GM23338 (cell line): ENCODE measurements at regions not wholly inside any gene's neighbourhood (a gene's known extent, or its start where the extent isn't known, plus 50 kb on each side); places are given as distances from the start of the nearest gene placed in this dataset.

Experiments
- ATAC-seq: fragments of 200-7000 bp; cut with Tn5 transposase; 3 replicates; pipeline ENCODE4 v1.9.1; 2020
- DNase-seq: peaks from one replicate; pipeline ENCODE4 v3.0.0-alpha.2; 2015; ENCODE audit warnings: low spot score
- H2AFZ ChIP-seq: fragments of 200-600 bp; sonication (generic); 2 replicates; pipeline ENCODE4 v1.8.0; 2016; ENCODE audit warnings: antibody characterized with exemption, mild to moderate bottlenecking, moderate library complexity
- H3F3A ChIP-seq: fragments of 200-600 bp; sonication (generic); replicated peaks from 2 replicates; pipeline ENCODE4 v1.8.0; 2017; ENCODE audit warnings: antibody characterized with exemption, mixed run types, low read depth
- H3K27ac ChIP-seq: fragments of 200-600 bp; sonication (generic); 2 replicates; pipeline ENCODE4 v1.6.1; 2016; ENCODE audit warnings: low read depth
- H3K27me3 ChIP-seq: fragments of 200-600 bp; sonication (generic); 2 replicates; pipeline ENCODE4 v1.8.0; 2016; ENCODE audit warnings: mild to moderate bottlenecking, mixed run types, moderate library complexity; ENCODE audit not compliant: insufficient read depth
- H3K36me3 ChIP-seq: fragments of 200-600 bp; sonication (generic); 2 replicates; pipeline ENCODE4 v1.8.0; 2016; ENCODE audit warnings: mild to moderate bottlenecking; ENCODE audit not compliant: insufficient read depth
- H3K4me1 ChIP-seq: fragments of 200-600 bp; sonication (generic); 2 replicates; pipeline ENCODE4 v1.8.0; 2016; ENCODE audit warnings: mild to moderate bottlenecking, moderate library complexity; ENCODE audit not compliant: insufficient read depth
- H3K4me2 ChIP-seq: fragments of 200-600 bp; sonication (generic); 2 replicates; pipeline ENCODE4 v1.7.1; 2017; ENCODE audit warnings: mixed run types
- H3K4me3 ChIP-seq: fragments of 200-600 bp; sonication (generic); 2 replicates; pipeline ENCODE4 v1.6.1; 2016; ENCODE audit warnings: mixed run types
- H3K79me2 ChIP-seq: fragments of 200-600 bp; sonication (generic); replicated peaks from 2 replicates; pipeline ENCODE4 v1.8.0; 2017; ENCODE audit warnings: mild to moderate bottlenecking; ENCODE audit not compliant: insufficient read depth
- H3K9me2 ChIP-seq: fragments of 200-600 bp; sonication (generic); 2 replicates; pipeline ENCODE4 v1.8.0; 2017; ENCODE audit not compliant: insufficient read depth
- H4K20me1 ChIP-seq: fragments of 200-600 bp; sonication (generic); replicated peaks from 2 replicates; pipeline ENCODE4 v1.8.0; 2017; ENCODE audit warnings: mild to moderate bottlenecking; ENCODE audit not compliant: insufficient read depth
- H3K27ac Mint-ChIP-seq: 2 replicates; pipeline ENCODE4 v1.8.0; 2020; ENCODE audit warnings: inconsistent platforms, mild to moderate bottlenecking, moderate library complexity, mixed read lengths
- H3K27me3 Mint-ChIP-seq: 3 replicates; pipeline ENCODE4 v1.8.0; 2022; ENCODE audit warnings: low read depth, mild to moderate bottlenecking, moderate library complexity, mixed read lengths, inconsistent platforms; ENCODE audit not compliant: insufficient read depth, poor library complexity
- H3K36me3 Mint-ChIP-seq: 3 replicates; pipeline ENCODE4 v1.8.0; 2021; ENCODE audit warnings: low read depth, mild to moderate bottlenecking, inconsistent platforms, moderate library complexity, mixed read lengths
- H3K4me1 Mint-ChIP-seq: 3 replicates; pipeline ENCODE4 v1.8.0; 2020; ENCODE audit warnings: mild to moderate bottlenecking, inconsistent platforms, mixed read lengths
- H3K4me3 Mint-ChIP-seq: 3 replicates; pipeline ENCODE4 v1.8.0; 2021; ENCODE audit warnings: moderate library complexity, mild to moderate bottlenecking, inconsistent platforms, mixed read lengths
- H3K9me3 Mint-ChIP-seq: 3 replicates; pipeline ENCODE4 v1.8.0; 2020; ENCODE audit warnings: moderate library complexity, mild to moderate bottlenecking, inconsistent platforms, mixed read lengths
- CREB1 ChIP-seq: fragments of 250-450 bp; sonication (Bioruptor Pico); IDR thresholded peaks from 2 replicates; pipeline ENCODE4 v1.5.0; 2020; ENCODE audit warnings: low read depth, mild to moderate bottlenecking, moderate library complexity
- ETS1 ChIP-seq: IDR thresholded peaks from 2 replicates; pipeline ENCODE4 v1.6.1; 2016; ENCODE audit warnings: antibody characterized with exemption
- EZH2 ChIP-seq: fragments of 200-600 bp; sonication (generic); IDR thresholded peaks from one replicate; pipeline ENCODE4 v1.8.0; 2017; ENCODE audit warnings: antibody characterized with exemption, mild to moderate bottlenecking, low read depth; ENCODE audit not compliant: unreplicated experiment
- EZH2phosphoT487 ChIP-seq: fragments of 200-600 bp; sonication (generic); IDR thresholded peaks from one replicate; pipeline ENCODE4 v1.8.1; 2018; ENCODE audit warnings: antibody characterized with exemption; ENCODE audit not compliant: unreplicated experiment
- JUNB ChIP-seq: IDR thresholded peaks from one replicate; pipeline ENCODE4 v1.6.1; 2016; ENCODE audit warnings: antibody characterized with exemption; ENCODE audit not compliant: unreplicated experiment
- NANOG ChIP-seq: IDR thresholded peaks from 2 replicates; pipeline ENCODE4 v1.6.1; 2016; ENCODE audit warnings: antibody characterized with exemption, borderline replicate concordance
- POLR2AphosphoS5 ChIP-seq: IDR thresholded peaks from 2 replicates; pipeline ENCODE4 v1.6.1; 2016; ENCODE audit warnings: antibody characterized with exemption, low read depth
- REST ChIP-seq: IDR thresholded peaks from one replicate; pipeline ENCODE4 v1.6.1; 2018; ENCODE audit warnings: antibody characterized with exemption; ENCODE audit not compliant: unreplicated experiment
- ZNF114 ChIP-seq: fragments of 250-450 bp; sonication (Bioruptor Pico); IDR thresholded peaks from 2 replicates; pipeline ENCODE4 v1.5.0; 2020; ENCODE audit warnings: mild to moderate bottlenecking, moderate library complexity
- ZNF331 ChIP-seq: fragments of 250-450 bp; sonication (Bioruptor Pico); IDR thresholded peaks from 2 replicates; pipeline ENCODE4 v1.5.0; 2020; ENCODE audit warnings: low read depth, mild to moderate bottlenecking, moderate library complexity
- TF ChIP-seq, protein P1 (sequence below), 2 experiments: fragments of 200-600 bp in 1 of 2; sonication (generic) in 1 of 2; conservative IDR thresholded peaks; 2 replicates each; pipeline versions ENCODE4 v1.5.1 to v1.6.1; 2016 to 2017; ENCODE audit warnings: antibody characterized with exemption in 2 of 2, low read depth in 2 of 2, mild to moderate bottlenecking in 2 of 2, moderate library complexity in 1 of 2
- TF ChIP-seq, protein P2 (sequence below): fragments of 250-450 bp; sonication (Bioruptor Pico); IDR thresholded peaks from 2 replicates; pipeline ENCODE4 v1.5.0; 2020; ENCODE audit warnings: mild to moderate bottlenecking, moderate library complexity

GRCh38 chr1:94651076-94651475, 109.5 kb upstream of the F3 start:
- Mint-ChIP-seq H3K36me3 (no peaks in the 10 kb centered on the region), H3K4me1 (no peaks in the 10 kb centered on the region; the same call in 2 of the 3 replicates), H3K4me3 (no peak overlapping the region), H3K9me3 (peaks cover 3% of the 10 kb centered on the region; the same call in 2 of the 3 replicates), H3K27me3 (peaks cover 10% of the 10 kb centered on the region), H3K27ac (no peak overlapping the region)
- no peak overlapping the region for H3K4me2 ChIP-seq
- no peaks in the 10 kb centered on the region for H4K20me1 ChIP-seq
- no peaks in the 10 kb centered on the region for H3F3A ChIP-seq
- H3K4me1 ChIP-seq, result no peaks in the 10 kb centered on the region
- H3K27me3 ChIP-seq, result no peaks in the 10 kb centered on the region
- ATAC-seq (no peak), DNase-seq (no peak)
- no peak overlapping the region for H3K4me3 ChIP-seq
- no peak for TF ChIP-seq NANOG
- TF ChIP-seq REST, result no peak
- TF ChIP-seq CREB1 (CRISPR knock-in tag), result no peak
- no peak for TF ChIP-seq ETS1
- TF ChIP-seq ZNF331 (CRISPR knock-in tag), result no peak
- TF ChIP-seq, protein P1, sequence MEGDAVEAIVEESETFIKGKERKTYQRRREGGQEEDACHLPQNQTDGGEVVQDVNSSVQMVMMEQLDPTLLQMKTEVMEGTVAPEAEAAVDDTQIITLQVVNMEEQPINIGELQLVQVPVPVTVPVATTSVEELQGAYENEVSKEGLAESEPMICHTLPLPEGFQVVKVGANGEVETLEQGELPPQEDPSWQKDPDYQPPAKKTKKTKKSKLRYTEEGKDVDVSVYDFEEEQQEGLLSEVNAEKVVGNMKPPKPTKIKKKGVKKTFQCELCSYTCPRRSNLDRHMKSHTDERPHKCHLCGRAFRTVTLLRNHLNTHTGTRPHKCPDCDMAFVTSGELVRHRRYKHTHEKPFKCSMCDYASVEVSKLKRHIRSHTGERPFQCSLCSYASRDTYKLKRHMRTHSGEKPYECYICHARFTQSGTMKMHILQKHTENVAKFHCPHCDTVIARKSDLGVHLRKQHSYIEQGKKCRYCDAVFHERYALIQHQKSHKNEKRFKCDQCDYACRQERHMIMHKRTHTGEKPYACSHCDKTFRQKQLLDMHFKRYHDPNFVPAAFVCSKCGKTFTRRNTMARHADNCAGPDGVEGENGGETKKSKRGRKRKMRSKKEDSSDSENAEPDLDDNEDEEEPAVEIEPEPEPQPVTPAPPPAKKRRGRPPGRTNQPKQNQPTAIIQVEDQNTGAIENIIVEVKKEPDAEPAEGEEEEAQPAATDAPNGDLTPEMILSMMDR (conservative IDR thresholded peaks at IDR 0.05; ENCODE audit: low read depth in 2 of 2), result no peak
- TF ChIP-seq EZH2, result no peak
- TF ChIP-seq EZH2phosphoT487, result no peak
- TF ChIP-seq JUNB, result no peak
- no peak for TF ChIP-seq ZNF114 (CRISPR knock-in tag)
- TF ChIP-seq, protein P2, sequence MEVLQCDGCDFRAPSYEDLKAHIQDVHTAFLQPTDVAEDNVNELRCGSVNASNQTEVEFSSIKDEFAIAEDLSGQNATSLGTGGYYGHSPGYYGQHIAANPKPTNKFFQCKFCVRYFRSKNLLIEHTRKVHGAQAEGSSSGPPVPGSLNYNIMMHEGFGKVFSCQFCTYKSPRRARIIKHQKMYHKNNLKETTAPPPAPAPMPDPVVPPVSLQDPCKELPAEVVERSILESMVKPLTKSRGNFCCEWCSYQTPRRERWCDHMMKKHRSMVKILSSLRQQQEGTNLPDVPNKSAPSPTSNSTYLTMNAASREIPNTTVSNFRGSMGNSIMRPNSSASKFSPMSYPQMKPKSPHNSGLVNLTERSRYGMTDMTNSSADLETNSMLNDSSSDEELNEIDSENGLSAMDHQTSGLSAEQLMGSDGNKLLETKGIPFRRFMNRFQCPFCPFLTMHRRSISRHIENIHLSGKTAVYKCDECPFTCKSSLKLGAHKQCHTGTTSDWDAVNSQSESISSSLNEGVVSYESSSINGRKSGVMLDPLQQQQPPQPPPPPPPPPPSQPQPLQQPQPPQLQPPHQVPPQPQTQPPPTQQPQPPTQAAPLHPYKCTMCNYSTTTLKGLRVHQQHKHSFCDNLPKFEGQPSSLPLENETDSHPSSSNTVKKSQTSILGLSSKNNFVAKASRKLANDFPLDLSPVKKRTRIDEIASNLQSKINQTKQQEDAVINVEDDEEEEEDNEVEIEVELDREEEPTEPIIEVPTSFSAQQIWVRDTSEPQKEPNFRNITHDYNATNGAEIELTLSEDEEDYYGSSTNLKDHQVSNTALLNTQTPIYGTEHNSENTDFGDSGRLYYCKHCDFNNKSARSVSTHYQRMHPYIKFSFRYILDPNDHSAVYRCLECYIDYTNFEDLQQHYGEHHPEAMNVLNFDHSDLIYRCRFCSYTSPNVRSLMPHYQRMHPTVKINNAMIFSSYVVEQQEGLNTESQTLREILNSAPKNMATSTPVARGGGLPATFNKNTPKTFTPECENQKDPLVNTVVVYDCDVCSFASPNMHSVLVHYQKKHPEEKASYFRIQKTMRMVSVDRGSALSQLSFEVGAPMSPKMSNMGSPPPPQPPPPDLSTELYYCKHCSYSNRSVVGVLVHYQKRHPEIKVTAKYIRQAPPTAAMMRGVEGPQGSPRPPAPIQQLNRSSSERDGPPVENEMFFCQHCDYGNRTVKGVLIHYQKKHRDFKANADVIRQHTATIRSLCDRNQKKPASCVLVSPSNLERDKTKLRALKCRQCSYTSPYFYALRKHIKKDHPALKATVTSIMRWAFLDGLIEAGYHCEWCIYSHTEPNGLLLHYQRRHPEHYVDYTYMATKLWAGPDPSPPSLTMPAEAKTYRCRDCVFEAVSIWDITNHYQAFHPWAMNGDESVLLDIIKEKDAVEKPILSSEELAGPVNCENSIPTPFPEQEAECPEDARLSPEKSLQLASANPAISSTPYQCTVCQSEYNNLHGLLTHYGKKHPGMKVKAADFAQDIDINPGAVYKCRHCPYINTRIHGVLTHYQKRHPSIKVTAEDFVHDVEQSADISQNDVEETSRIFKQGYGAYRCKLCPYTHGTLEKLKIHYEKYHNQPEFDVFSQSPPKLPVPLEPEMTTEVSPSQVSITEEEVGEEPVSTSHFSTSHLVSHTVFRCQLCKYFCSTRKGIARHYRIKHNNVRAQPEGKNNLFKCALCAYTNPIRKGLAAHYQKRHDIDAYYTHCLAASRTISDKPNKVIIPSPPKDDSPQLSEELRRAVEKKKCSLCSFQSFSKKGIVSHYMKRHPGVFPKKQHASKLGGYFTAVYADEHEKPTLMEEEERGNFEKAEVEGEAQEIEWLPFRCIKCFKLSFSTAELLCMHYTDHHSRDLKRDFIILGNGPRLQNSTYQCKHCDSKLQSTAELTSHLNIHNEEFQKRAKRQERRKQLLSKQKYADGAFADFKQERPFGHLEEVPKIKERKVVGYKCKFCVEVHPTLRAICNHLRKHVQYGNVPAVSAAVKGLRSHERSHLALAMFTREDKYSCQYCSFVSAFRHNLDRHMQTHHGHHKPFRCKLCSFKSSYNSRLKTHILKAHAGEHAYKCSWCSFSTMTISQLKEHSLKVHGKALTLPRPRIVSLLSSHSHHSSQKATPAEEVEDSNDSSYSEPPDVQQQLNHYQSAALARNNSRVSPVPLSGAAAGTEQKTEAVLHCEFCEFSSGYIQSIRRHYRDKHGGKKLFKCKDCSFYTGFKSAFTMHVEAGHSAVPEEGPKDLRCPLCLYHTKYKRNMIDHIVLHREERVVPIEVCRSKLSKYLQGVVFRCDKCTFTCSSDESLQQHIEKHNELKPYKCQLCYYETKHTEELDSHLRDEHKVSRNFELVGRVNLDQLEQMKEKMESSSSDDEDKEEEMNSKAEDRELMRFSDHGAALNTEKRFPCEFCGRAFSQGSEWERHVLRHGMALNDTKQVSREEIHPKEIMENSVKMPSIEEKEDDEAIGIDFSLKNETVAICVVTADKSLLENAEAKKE (CRISPR knock-in tag), result no peak
- no peak for TF ChIP-seq POLR2AphosphoS5
- H3K79me2 ChIP-seq, result no peaks in the 10 kb centered on the region
- no peaks in the 10 kb centered on the region for H3K36me3 ChIP-seq
- no peak overlapping the region for H3K27ac ChIP-seq
- peaks cover 9% of the 10 kb centered on the region for H3K9me2 ChIP-seq
- no peak overlapping the region for H2AFZ ChIP-seq
